D721Med (cell line): ENCODE measurements at regions not wholly inside any gene's neighbourhood (a gene's known extent, or its start where the extent isn't known, plus 50 kb on each side); places are given as distances from the start of the nearest gene placed in this dataset.
"Not testable (repeated sequence)": the region's sequence is repeated elsewhere in the genome, so short reads cannot be mapped to it uniquely, and the experiment has no call there.

Experiments used
- DNase-seq: peaks from one replicate; pipeline ENCODE4 v3.0.0; 2011; ENCODE audit warnings: low spot score; ENCODE audit not compliant: insufficient read length
- FAIRE-seq: peaks from 2 replicates; lab custom pipeline; 2011; peaks lifted over from hg19 to GRCh38; lab: Jason Lieb, UNC
- TF ChIP-seq, protein P1 (sequence below): IDR thresholded peaks from 2 replicates; pipeline ENCODE4 v1.5.1; 2012; ENCODE audit warnings: mild to moderate bottlenecking, control low read depth; ENCODE audit not compliant: insufficient read depth; ENCODE audit errors: missing control alignments

- FAIRE-seq = no peak
- TF ChIP-seq, protein P1, sequence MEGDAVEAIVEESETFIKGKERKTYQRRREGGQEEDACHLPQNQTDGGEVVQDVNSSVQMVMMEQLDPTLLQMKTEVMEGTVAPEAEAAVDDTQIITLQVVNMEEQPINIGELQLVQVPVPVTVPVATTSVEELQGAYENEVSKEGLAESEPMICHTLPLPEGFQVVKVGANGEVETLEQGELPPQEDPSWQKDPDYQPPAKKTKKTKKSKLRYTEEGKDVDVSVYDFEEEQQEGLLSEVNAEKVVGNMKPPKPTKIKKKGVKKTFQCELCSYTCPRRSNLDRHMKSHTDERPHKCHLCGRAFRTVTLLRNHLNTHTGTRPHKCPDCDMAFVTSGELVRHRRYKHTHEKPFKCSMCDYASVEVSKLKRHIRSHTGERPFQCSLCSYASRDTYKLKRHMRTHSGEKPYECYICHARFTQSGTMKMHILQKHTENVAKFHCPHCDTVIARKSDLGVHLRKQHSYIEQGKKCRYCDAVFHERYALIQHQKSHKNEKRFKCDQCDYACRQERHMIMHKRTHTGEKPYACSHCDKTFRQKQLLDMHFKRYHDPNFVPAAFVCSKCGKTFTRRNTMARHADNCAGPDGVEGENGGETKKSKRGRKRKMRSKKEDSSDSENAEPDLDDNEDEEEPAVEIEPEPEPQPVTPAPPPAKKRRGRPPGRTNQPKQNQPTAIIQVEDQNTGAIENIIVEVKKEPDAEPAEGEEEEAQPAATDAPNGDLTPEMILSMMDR = no peak
- DNase-seq = no peak
Observed at GRCh38 chr19:27828829-27829228, 1384.1 kb downstream of the UQCRFS1 start.

GRCh38 chr19:27824108-27824507, 1388.8 kb downstream of the UQCRFS1 start:
- TF ChIP-seq, protein P1 = no peak
- DNase-seq = no peak

GRCh38 chr19:27822336-27822735, 1390.6 kb downstream of the UQCRFS1 start:
- TF ChIP-seq, protein P1 = no peak
- no peak for DNase-seq
- no peak for FAIRE-seq

More at GRCh38 chr19:27824108-27824507, 1388.8 kb downstream of the UQCRFS1 start:
- FAIRE-seq = no peak

GRCh38 chr19:27821418-27822018, 1391.4 kb downstream of the UQCRFS1 start:
- TF ChIP-seq, protein P1 = no peak
- no peak for DNase-seq
- no peak for FAIRE-seq

GRCh38 chr19:27815985-27816384, 1397.0 kb downstream of the UQCRFS1 start:
- TF ChIP-seq, protein P1 = no peak
- no peak for DNase-seq
- no peak for FAIRE-seq

- DNase-seq, FAIRE-seq: not testable (repeated sequence)
Observed at GRCh38 chr19:27814834-27815233, 1398.1 kb downstream of the UQCRFS1 start.

DNA sequence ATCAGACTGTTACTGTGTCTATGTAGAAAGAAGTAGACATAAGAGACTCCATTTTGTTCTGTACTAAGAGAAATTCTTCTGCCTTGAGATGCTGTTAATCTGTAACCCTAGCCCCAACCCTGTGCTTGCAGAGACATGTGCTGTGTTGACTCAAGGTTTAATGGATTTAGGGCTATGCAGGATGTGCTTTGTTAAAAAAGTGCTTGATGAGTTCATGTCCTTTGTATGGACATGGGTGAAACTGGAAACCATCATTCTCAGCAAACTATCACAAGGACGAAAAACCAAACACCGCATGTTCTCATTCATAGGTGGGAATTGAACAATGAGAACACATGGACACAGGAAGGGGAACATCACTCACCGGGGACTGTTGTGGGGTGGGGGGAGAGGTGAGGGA, 1398.7 kb downstream of the UQCRFS1 start:
- not testable (repeated sequence) for FAIRE-seq, DNase-seq

DNA sequence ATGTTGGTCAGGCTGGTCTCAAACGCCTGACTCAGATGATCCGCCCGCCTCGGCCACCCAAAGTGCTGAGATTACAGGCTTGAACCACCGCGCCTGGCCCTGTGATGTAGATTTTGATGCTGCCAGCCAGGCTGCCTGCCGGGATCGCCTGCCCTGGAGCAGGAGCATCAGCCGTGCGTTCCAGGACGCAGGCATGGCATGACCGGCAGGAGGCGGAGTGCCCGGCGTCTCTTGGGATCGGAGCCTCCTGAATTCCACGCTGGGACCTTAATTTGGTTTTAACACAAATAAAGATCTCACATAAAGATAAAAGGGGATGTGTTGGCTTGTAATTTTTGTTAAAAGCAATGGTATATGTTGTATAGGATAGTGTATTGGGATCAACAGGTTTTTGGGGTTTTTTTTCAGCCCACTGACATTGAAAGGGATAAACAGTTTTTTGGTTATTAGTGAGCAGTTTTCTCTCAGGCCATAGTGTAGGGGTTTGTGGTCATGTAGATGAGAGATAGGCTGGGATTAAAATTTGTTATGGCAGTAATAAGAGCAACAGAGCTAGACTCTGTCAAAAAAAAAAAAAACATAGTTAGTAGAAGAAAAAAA, 1406.4 kb downstream of the UQCRFS1 start:
- TF ChIP-seq, protein P1 = no peak
- DNase-seq (no peak), FAIRE-seq (no peak)
